GM20000 (cell line): ENCODE measurements at regions not wholly inside any gene's neighbourhood (a gene's known extent, or its start where the extent isn't known, plus 50 kb on each side); places are given as distances from the start of the nearest gene placed in this dataset.

Source experiments
- DNase-seq: peaks from one replicate; pipeline ENCODE4 v3.0.0; 2012; ENCODE audit warnings: low spot score
- CTCF ChIP-seq: IDR thresholded peaks from 2 replicates; pipeline ENCODE4 v1.5.1; 2012; ENCODE audit warnings: mild to moderate bottlenecking, control low read depth; ENCODE audit errors: extremely low read depth, missing control alignments

GRCh38 chr9:87280421-87280820, 217.2 kb upstream of the DAPK1 start:
- TF ChIP-seq CTCF = no peak
- DNase-seq = no peak

- no peak for DNase-seq
- TF ChIP-seq CTCF = no peak
Observed at GRCh38 chr9:87282538-87282937, 215.1 kb upstream of the DAPK1 start.

GRCh38 chr9:87283585-87283984, 214.1 kb upstream of the DAPK1 start:
- TF ChIP-seq CTCF = no peak
- no peak for DNase-seq

GRCh38 chr9:87285183-87285850, 212.3 kb upstream of the DAPK1 start:
- no peak for DNase-seq
- TF ChIP-seq CTCF = no peak

- no peak for TF ChIP-seq CTCF
- DNase-seq = no peak
Observed at GRCh38 chr9:87286506-87286905, 211.2 kb upstream of the DAPK1 start.

GRCh38 chr9:87290241-87291052, 207.2 kb upstream of the DAPK1 start:
- no peak for TF ChIP-seq CTCF
- DNase-seq = no peak

GRCh38 chr9:87292449-87293191, 205.0 kb upstream of the DAPK1 start:
- DNase-seq = no peak
- no peak for TF ChIP-seq CTCF
